GM23338 (cell line): ENCODE measurements at regions not wholly inside any gene's neighbourhood (a gene's known extent, or its start where the extent isn't known, plus 50 kb on each side); places are given as distances from the start of the nearest gene placed in this dataset.
A peak's percentile ranks its signal among the peaks of the same experiment; 100 is the strongest.

Experiments
- ATAC-seq: fragments of 200-7000 bp; cut with Tn5 transposase; 3 replicates; pipeline ENCODE4 v1.9.1; 2020
- DNase-seq: peaks from one replicate; pipeline ENCODE4 v3.0.0-alpha.2; 2015; ENCODE audit warnings: low spot score
- H2AFZ ChIP-seq: fragments of 200-600 bp; sonication (generic); 2 replicates; pipeline ENCODE4 v1.8.0; 2016; ENCODE audit warnings: antibody characterized with exemption, mild to moderate bottlenecking, moderate library complexity
- H3F3A ChIP-seq: fragments of 200-600 bp; sonication (generic); replicated peaks from 2 replicates; pipeline ENCODE4 v1.8.0; 2017; ENCODE audit warnings: antibody characterized with exemption, mixed run types, low read depth
- H3K27ac ChIP-seq: fragments of 200-600 bp; sonication (generic); 2 replicates; pipeline ENCODE4 v1.6.1; 2016; ENCODE audit warnings: low read depth
- H3K27me3 ChIP-seq: fragments of 200-600 bp; sonication (generic); 2 replicates; pipeline ENCODE4 v1.8.0; 2016; ENCODE audit warnings: mild to moderate bottlenecking, mixed run types, moderate library complexity; ENCODE audit not compliant: insufficient read depth
- H3K36me3 ChIP-seq: fragments of 200-600 bp; sonication (generic); 2 replicates; pipeline ENCODE4 v1.8.0; 2016; ENCODE audit warnings: mild to moderate bottlenecking; ENCODE audit not compliant: insufficient read depth
- H3K4me1 ChIP-seq: fragments of 200-600 bp; sonication (generic); 2 replicates; pipeline ENCODE4 v1.8.0; 2016; ENCODE audit warnings: mild to moderate bottlenecking, moderate library complexity; ENCODE audit not compliant: insufficient read depth
- H3K4me2 ChIP-seq: fragments of 200-600 bp; sonication (generic); 2 replicates; pipeline ENCODE4 v1.7.1; 2017; ENCODE audit warnings: mixed run types
- H3K4me3 ChIP-seq: fragments of 200-600 bp; sonication (generic); 2 replicates; pipeline ENCODE4 v1.6.1; 2016; ENCODE audit warnings: mixed run types
- H3K79me2 ChIP-seq: fragments of 200-600 bp; sonication (generic); replicated peaks from 2 replicates; pipeline ENCODE4 v1.8.0; 2017; ENCODE audit warnings: mild to moderate bottlenecking; ENCODE audit not compliant: insufficient read depth
- H3K9me2 ChIP-seq: fragments of 200-600 bp; sonication (generic); 2 replicates; pipeline ENCODE4 v1.8.0; 2017; ENCODE audit not compliant: insufficient read depth
- H4K20me1 ChIP-seq: fragments of 200-600 bp; sonication (generic); replicated peaks from 2 replicates; pipeline ENCODE4 v1.8.0; 2017; ENCODE audit warnings: mild to moderate bottlenecking; ENCODE audit not compliant: insufficient read depth
- H3K27ac Mint-ChIP-seq: 2 replicates; pipeline ENCODE4 v1.8.0; 2020; ENCODE audit warnings: inconsistent platforms, mild to moderate bottlenecking, moderate library complexity, mixed read lengths
- H3K27me3 Mint-ChIP-seq: 3 replicates; pipeline ENCODE4 v1.8.0; 2022; ENCODE audit warnings: low read depth, mild to moderate bottlenecking, moderate library complexity, mixed read lengths, inconsistent platforms; ENCODE audit not compliant: insufficient read depth, poor library complexity
- H3K36me3 Mint-ChIP-seq: 3 replicates; pipeline ENCODE4 v1.8.0; 2021; ENCODE audit warnings: low read depth, mild to moderate bottlenecking, inconsistent platforms, moderate library complexity, mixed read lengths
- H3K4me1 Mint-ChIP-seq: 3 replicates; pipeline ENCODE4 v1.8.0; 2020; ENCODE audit warnings: mild to moderate bottlenecking, inconsistent platforms, mixed read lengths
- H3K4me3 Mint-ChIP-seq: 3 replicates; pipeline ENCODE4 v1.8.0; 2021; ENCODE audit warnings: moderate library complexity, mild to moderate bottlenecking, inconsistent platforms, mixed read lengths
- H3K9me3 Mint-ChIP-seq: 3 replicates; pipeline ENCODE4 v1.8.0; 2020; ENCODE audit warnings: moderate library complexity, mild to moderate bottlenecking, inconsistent platforms, mixed read lengths
- CREB1 ChIP-seq: fragments of 250-450 bp; sonication (Bioruptor Pico); IDR thresholded peaks from 2 replicates; pipeline ENCODE4 v1.5.0; 2020; ENCODE audit warnings: low read depth, mild to moderate bottlenecking, moderate library complexity
- CTCF ChIP-seq, 2 experiments: fragments of 200-600 bp in 1 of 2; sonication (generic) in 1 of 2; conservative IDR thresholded peaks; 2 replicates each; pipeline versions ENCODE4 v1.5.1 to v1.6.1; 2016 to 2017; ENCODE audit warnings: antibody characterized with exemption in 2 of 2, low read depth in 2 of 2, mild to moderate bottlenecking in 2 of 2, moderate library complexity in 1 of 2
- ETS1 ChIP-seq: IDR thresholded peaks from 2 replicates; pipeline ENCODE4 v1.6.1; 2016; ENCODE audit warnings: antibody characterized with exemption
- EZH2 ChIP-seq: fragments of 200-600 bp; sonication (generic); IDR thresholded peaks from one replicate; pipeline ENCODE4 v1.8.0; 2017; ENCODE audit warnings: antibody characterized with exemption, mild to moderate bottlenecking, low read depth; ENCODE audit not compliant: unreplicated experiment
- EZH2phosphoT487 ChIP-seq: fragments of 200-600 bp; sonication (generic); IDR thresholded peaks from one replicate; pipeline ENCODE4 v1.8.1; 2018; ENCODE audit warnings: antibody characterized with exemption; ENCODE audit not compliant: unreplicated experiment
- JUNB ChIP-seq: IDR thresholded peaks from one replicate; pipeline ENCODE4 v1.6.1; 2016; ENCODE audit warnings: antibody characterized with exemption; ENCODE audit not compliant: unreplicated experiment
- NANOG ChIP-seq: IDR thresholded peaks from 2 replicates; pipeline ENCODE4 v1.6.1; 2016; ENCODE audit warnings: antibody characterized with exemption, borderline replicate concordance
- POLR2AphosphoS5 ChIP-seq: IDR thresholded peaks from 2 replicates; pipeline ENCODE4 v1.6.1; 2016; ENCODE audit warnings: antibody characterized with exemption, low read depth
- REST ChIP-seq: IDR thresholded peaks from one replicate; pipeline ENCODE4 v1.6.1; 2018; ENCODE audit warnings: antibody characterized with exemption; ENCODE audit not compliant: unreplicated experiment
- STAT1 ChIP-seq: IDR thresholded peaks from one replicate; pipeline ENCODE4 v1.6.1; 2016; ENCODE audit warnings: antibody characterized with exemption; ENCODE audit not compliant: unreplicated experiment
- ZNF114 ChIP-seq: fragments of 250-450 bp; sonication (Bioruptor Pico); IDR thresholded peaks from 2 replicates; pipeline ENCODE4 v1.5.0; 2020; ENCODE audit warnings: mild to moderate bottlenecking, moderate library complexity
- ZNF331 ChIP-seq: fragments of 250-450 bp; sonication (Bioruptor Pico); IDR thresholded peaks from 2 replicates; pipeline ENCODE4 v1.5.0; 2020; ENCODE audit warnings: low read depth, mild to moderate bottlenecking, moderate library complexity
- ZNF462 ChIP-seq: fragments of 250-450 bp; sonication (Bioruptor Pico); IDR thresholded peaks from 2 replicates; pipeline ENCODE4 v1.5.0; 2020; ENCODE audit warnings: mild to moderate bottlenecking, moderate library complexity

GRCh38 chr5:120848883-120849282, 384.8 kb downstream of the PRR16 start:
- no peak overlapping the region for H3K4me3 Mint-ChIP-seq
- H3K79me2 ChIP-seq: no peaks in the 10 kb centered on the region
- peak; percentile 29 for ATAC-seq
- peaks cover 9% of the 10 kb centered on the region; the same call in 1 of the 2 replicates for H3K9me2 ChIP-seq
- peaks cover 7% of the 10 kb centered on the region for H3K27me3 Mint-ChIP-seq
- no peak overlapping the region for H3K27ac Mint-ChIP-seq
- H2AFZ ChIP-seq: no peak overlapping the region
- peaks cover 45% of the 10 kb centered on the region for H3K4me1 Mint-ChIP-seq
- TF ChIP-seq POLR2AphosphoS5 (no peak), CTCF (conservative IDR thresholded peaks at IDR 0.05; ENCODE audit: low read depth in 2 of 2) (no peak), EZH2phosphoT487 (no peak), ZNF331 (no peak), REST (no peak), EZH2 (no peak), ZNF114 (no peak), CREB1 (CRISPR knock-in tag) (no peak), ETS1 (no peak), ZNF462 (CRISPR knock-in tag) (no peak), JUNB (no peak), STAT1 (no peak), NANOG (no peak)
- no peaks in the 10 kb centered on the region for H3K9me3 Mint-ChIP-seq
- H3K36me3 ChIP-seq: no peaks in the 10 kb centered on the region
- DNase-seq: peak; percentile 61
- peaks cover 2% of the 10 kb centered on the region; the same call in 2 of the 3 replicates for H3K36me3 Mint-ChIP-seq
- peaks cover 15% of the 10 kb centered on the region; the same call in 1 of the 2 replicates for H3K27me3 ChIP-seq
- H3K4me1 ChIP-seq: peaks cover 42% of the 10 kb centered on the region
- peak overlapping the region; percentile 15; the same call in 1 of the 2 replicates for H3K4me2 ChIP-seq
- H4K20me1 ChIP-seq: no peaks in the 10 kb centered on the region
- H3F3A ChIP-seq: 0 out of 2 replicates have a peak, but pooled peaks cover 3% of the 10 kb centered on the region
- no peak overlapping the region for H3K4me3 ChIP-seq
- H3K27ac ChIP-seq: no peak overlapping the region
